ENCODE measurements at regions not wholly inside any gene's neighbourhood (a gene's known extent, or its start where the extent isn't known, plus 50 kb on each side); places are given as distances from the start of the nearest gene placed in this dataset.

DNA sequence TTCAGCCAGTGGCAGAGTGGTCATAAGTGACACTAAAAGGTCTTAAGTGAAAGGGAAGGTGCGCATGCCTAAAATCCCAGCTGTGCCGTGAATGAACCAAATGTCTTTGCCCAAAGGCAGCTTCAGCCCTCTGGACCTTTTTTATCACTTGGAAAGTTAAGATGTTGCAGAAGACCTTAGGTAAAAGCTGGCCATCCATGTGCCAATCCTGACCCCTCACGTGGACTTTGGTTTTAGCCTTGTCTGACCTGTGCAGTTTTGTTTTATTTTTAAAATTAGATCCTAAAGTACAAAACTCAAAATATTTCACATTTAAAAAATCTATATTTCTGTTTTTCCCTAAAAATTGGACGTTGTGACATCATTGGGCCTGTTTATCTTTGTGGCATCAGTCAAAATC, 429.5 kb downstream of the STK39 start:
- H3F3A ChIP-seq (ENCODE audit: insufficient read depth, low read length, poor library complexity, severe bottlenecking): no peaks in the 10 kb centered on the region
- no peak overlapping the region for H3K27ac ChIP-seq (ENCODE audit: low read length)
- no peaks in the 10 kb centered on the region for H3K79me2 ChIP-seq (replicated peaks; ENCODE audit: insufficient read depth, low read length)
- H3K9me3 ChIP-seq (ENCODE audit: low read length): no peaks in the 10 kb centered on the region
- H3K9ac ChIP-seq (ENCODE audit: low read length): no peak overlapping the region
- no peak overlapping the region for H3K4me3 ChIP-seq (ENCODE audit: low read length)
- TF ChIP-seq RAD21 (conservative IDR thresholded peaks at IDR 0.05) (no peak), EZH2 (IDR thresholded peaks at IDR 0.05; ENCODE audit: borderline replicate concordance, insufficient read depth, low read length, poor library complexity, severe bottlenecking) (no peak)
- no peaks in the 10 kb centered on the region for H4K20me1 ChIP-seq (ENCODE audit: insufficient read depth)
- H3K4me2 ChIP-seq (ENCODE audit: low read length): no peak overlapping the region
- H3K36me3 ChIP-seq (ENCODE audit: insufficient read depth, low read length): no peaks in the 10 kb centered on the region
- H3K27me3 ChIP-seq (ENCODE audit: insufficient read depth, low read depth, low read length): no peaks in the 10 kb centered on the region
- H2AFZ ChIP-seq (ENCODE audit: low read depth, low read length): no peak overlapping the region
- H3K9me2 ChIP-seq (ENCODE audit: insufficient read depth, low read length): no peaks in the 10 kb centered on the region

DNA sequence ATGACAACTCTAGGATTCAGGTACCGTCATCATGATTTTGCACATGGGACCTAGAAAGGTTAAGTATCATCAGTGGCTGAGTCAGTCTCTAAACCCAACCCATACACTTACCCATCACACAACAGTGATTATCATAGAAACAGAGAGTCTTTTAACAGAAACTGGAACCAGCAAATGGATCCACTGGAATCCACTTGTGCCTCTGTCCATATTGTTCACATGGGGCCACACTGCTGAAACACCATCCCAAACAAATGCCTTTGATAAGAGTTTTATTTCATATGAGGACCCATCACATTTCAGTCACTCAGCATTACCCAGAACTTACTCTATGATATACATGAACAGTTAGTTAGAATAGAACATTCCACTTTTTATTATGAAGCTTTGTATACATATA, 430.0 kb downstream of the STK39 start:
- H3K27ac ChIP-seq (ENCODE audit: low read length): no peak overlapping the region
- no peaks in the 10 kb centered on the region for H3K36me3 ChIP-seq (ENCODE audit: insufficient read depth, low read length)
- H3K4me2 ChIP-seq (ENCODE audit: low read length): no peak overlapping the region
- no peaks in the 10 kb centered on the region for H3K9me3 ChIP-seq (ENCODE audit: low read length)
- TF ChIP-seq EZH2 (IDR thresholded peaks at IDR 0.05; ENCODE audit: borderline replicate concordance, insufficient read depth, low read length, poor library complexity, severe bottlenecking): no peak
- no peak for TF ChIP-seq RAD21 (conservative IDR thresholded peaks at IDR 0.05)
- no peak overlapping the region for H2AFZ ChIP-seq (ENCODE audit: low read depth, low read length)
- H3K27me3 ChIP-seq (ENCODE audit: insufficient read depth, low read depth, low read length): no peaks in the 10 kb centered on the region
- no peaks in the 10 kb centered on the region for H3K79me2 ChIP-seq (replicated peaks; ENCODE audit: insufficient read depth, low read length)
- H4K20me1 ChIP-seq (ENCODE audit: insufficient read depth): no peaks in the 10 kb centered on the region
- no peak overlapping the region for H3K9ac ChIP-seq (ENCODE audit: low read length)
- no peaks in the 10 kb centered on the region for H3F3A ChIP-seq (ENCODE audit: insufficient read depth, low read length, poor library complexity, severe bottlenecking)
- no peaks in the 10 kb centered on the region for H3K9me2 ChIP-seq (ENCODE audit: insufficient read depth, low read length)
- no peak overlapping the region for H3K4me3 ChIP-seq (ENCODE audit: low read length)

DNA sequence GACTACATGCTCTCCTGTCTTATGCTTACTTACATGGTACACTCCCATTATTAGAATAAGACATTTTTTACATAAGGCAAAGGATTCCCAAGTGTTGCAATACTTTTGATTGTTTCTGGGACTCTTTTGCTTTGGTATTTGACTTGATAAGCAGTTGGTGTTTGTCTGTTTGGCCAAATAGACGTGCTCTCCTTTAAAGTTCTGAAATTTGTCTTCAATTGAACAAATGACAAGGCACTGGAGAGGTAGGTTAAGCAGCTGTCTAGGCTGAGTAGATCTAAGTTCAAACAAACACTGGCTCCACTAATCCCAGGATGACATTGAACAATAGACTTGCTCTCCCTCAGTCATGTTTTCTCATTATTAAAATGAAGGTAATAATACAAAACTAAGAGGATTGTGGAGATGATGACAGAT, 430.5 kb downstream of the STK39 start:
- H2AFZ ChIP-seq (ENCODE audit: low read depth, low read length): no peak overlapping the region
- H3K9me2 ChIP-seq (ENCODE audit: insufficient read depth, low read length): no peaks in the 10 kb centered on the region

More for the DNA sequence above, 430.5 kb downstream of the STK39 start:
- TF ChIP-seq EP300 (conservative IDR thresholded peaks at IDR 0.05; ENCODE audit: poor library complexity, severe bottlenecking): no peak
- TF ChIP-seq RAD21 (conservative IDR thresholded peaks at IDR 0.05): no peak
- TF ChIP-seq SMC3 (conservative IDR thresholded peaks at IDR 0.05; ENCODE audit: poor library complexity): no peak
- TF ChIP-seq POLR2AphosphoS5 (IDR thresholded peaks at IDR 0.05): no peak
- TF ChIP-seq REST (IDR thresholded peaks at IDR 0.05; ENCODE audit: borderline replicate concordance): no peak
- no peak for TF ChIP-seq EZH2 (IDR thresholded peaks at IDR 0.05; ENCODE audit: borderline replicate concordance, insufficient read depth, low read length, poor library complexity, severe bottlenecking)
- no peak for TF ChIP-seq CTCF (IDR thresholded peaks at IDR 0.05; ENCODE audit: poor library complexity, severe bottlenecking)
- no peak for TF ChIP-seq TAF1 (IDR thresholded peaks at IDR 0.05; ENCODE audit: low read depth)
- TF ChIP-seq MXI1 (conservative IDR thresholded peaks at IDR 0.05; ENCODE audit: poor library complexity, severe bottlenecking): no peak
- Histone ChIP-seq H3K9me3 (ENCODE audit: low read length) (no peaks in the 10 kb centered on the region), H3K4me2 (ENCODE audit: low read length) (no peak overlapping the region), H4K20me1 (ENCODE audit: insufficient read depth) (no peaks in the 10 kb centered on the region), H3K27me3 (ENCODE audit: insufficient read depth, low read depth, low read length) (no peaks in the 10 kb centered on the region), H3K27ac (ENCODE audit: low read length) (no peak overlapping the region), H3K4me3 (ENCODE audit: low read length) (no peak overlapping the region), H3K9ac (ENCODE audit: low read length) (no peak overlapping the region), H3K79me2 (replicated peaks; ENCODE audit: insufficient read depth, low read length) (no peaks in the 10 kb centered on the region), H3K36me3 (ENCODE audit: insufficient read depth, low read length) (no peaks in the 10 kb centered on the region), H3F3A (ENCODE audit: insufficient read depth, low read length, poor library complexity, severe bottlenecking) (no peaks in the 10 kb centered on the region)

All from neural cell (in vitro differentiated cells).